ENCODE measurements at regions not wholly inside any gene's neighbourhood (a gene's known extent, or its start where the extent isn't known, plus 50 kb on each side); places are given as distances from the start of the nearest gene placed in this dataset.

GRCh38 chr22:35202376-35202775, 54.9 kb upstream of the HMGXB4 start:
- Histone ChIP-seq H3K14ac (replicated peaks; ENCODE audit: low read depth, low read length) (no peak overlapping the region), H4K20me1 (ENCODE audit: insufficient read depth, low read length) (no peaks in the 10 kb centered on the region), H3K36me3 (ENCODE audit: control insufficient read depth, insufficient read depth, low read length) (no peaks in the 10 kb centered on the region), H3K79me1 (ENCODE audit: low read depth in 1 of 2, low read length in 2 of 2) (no peaks in the 10 kb centered on the region), H4K8ac (ENCODE audit: low read depth in 2 of 2, low read length in 2 of 2) (no peak overlapping the region), H2BK20ac (ENCODE audit: low read depth, low read length) (no peak overlapping the region), H3K27me3 (ENCODE audit: control insufficient read depth, insufficient read depth, low read length) (peaks cover 1% of the 10 kb centered on the region; the same call in 1 of the 2 replicates), H3K4me2 (ENCODE audit: low read depth, low read length) (no peak overlapping the region), H2BK5ac (ENCODE audit: low read depth, low read length, poor library complexity, severe bottlenecking) (no peak overlapping the region), H3K56ac (ENCODE audit: extremely low read depth, insufficient read depth, low read length) (no peak overlapping the region), H2BK120ac (ENCODE audit: low read depth, low read length) (no peak overlapping the region), H3K18ac (ENCODE audit: low read depth, low read length) (no peak overlapping the region), H2AK9ac (replicated peaks; ENCODE audit: low read depth, low read length, poor library complexity) (no peak overlapping the region), H3K4me3 (ENCODE audit: insufficient read depth, low read depth, low read length) (no peak overlapping the region), H3K23ac (ENCODE audit: low read depth, low read length) (no peak overlapping the region), H3K27ac (ENCODE audit: insufficient read depth, low read length) (no peak overlapping the region), H3K9me3 (ENCODE audit: control insufficient read depth, insufficient read depth, low read length) (no peaks in the 10 kb centered on the region), H4K5ac (ENCODE audit: low read depth, low read length) (no peak overlapping the region), H2AK5ac (ENCODE audit: low read depth, low read length) (no peak overlapping the region), H3K4me1 (ENCODE audit: control insufficient read depth, insufficient read depth, low read length) (no peaks in the 10 kb centered on the region), H2AFZ (replicated peaks; ENCODE audit: low read length, poor library complexity) (no peak overlapping the region), H3K4ac (ENCODE audit: low read depth, low read length) (no peak overlapping the region), H4K91ac (ENCODE audit: insufficient read depth, low read depth, low read length) (no peak overlapping the region), H2BK15ac (ENCODE audit: low read depth, low read length) (no peak overlapping the region), H3K9ac (ENCODE audit: low read depth, low read length) (no peak overlapping the region), H3K9me1 (ENCODE audit: insufficient read depth, low read length) (no peaks in the 10 kb centered on the region)
- TF ChIP-seq RAD21 (IDR thresholded peaks at IDR 0.05; ENCODE audit: low read length) (no peak), CTCF (conservative IDR thresholded peaks at IDR 0.05; ENCODE audit: low read depth, low read length) (no peak), RCOR1 (IDR thresholded peaks at IDR 0.05; ENCODE audit: insufficient replicate concordance, low read length) (no peak)
- dilution Hi-C loops (cut with HindIII; ENCODE audit: low sequenced_read_pairs, unreplicated experiment) (no loop called here), in situ Hi-C loops (cut with MboI; ENCODE audit: low sequenced_read_pairs) (no loop called here), intact Hi-C loops (cut with micrococcal nuclease) (no loop called here)
- ChIA-PET POLR2A (ENCODE audit: unreplicated experiment) (no interaction called here), CTCF (no interaction called here)
- DNase-seq: no peak
- ATAC-seq (ENCODE audit: low read depth): no peak
- no TSS peak for BruUV-seq (replicated peaks)
